ENCODE measurements at regions not wholly inside any gene's neighbourhood (a gene's known extent, or its start where the extent isn't known, plus 50 kb on each side); places are given as distances from the start of the nearest gene placed in this dataset.

DNA sequence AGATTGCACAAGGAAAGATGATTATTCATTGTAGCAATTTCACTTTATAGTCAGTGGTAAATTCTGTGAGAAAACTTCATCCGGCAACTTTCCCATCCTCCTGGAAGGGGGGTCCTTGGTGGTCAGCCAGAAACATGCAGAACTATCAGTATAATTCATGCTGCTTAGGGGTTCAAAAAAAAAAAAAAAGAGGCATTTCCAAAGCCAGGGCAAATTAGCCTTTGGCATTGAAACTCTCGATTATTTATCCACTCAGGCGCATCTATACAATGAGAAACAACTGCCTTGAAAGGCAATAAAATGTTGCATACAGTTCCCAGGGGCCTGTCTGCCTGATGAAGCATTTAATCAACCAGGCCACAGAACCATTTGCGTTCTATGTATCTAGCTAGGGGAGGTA is 263.3 kb downstream of the TMEM167A start:
- Histone ChIP-seq H3K9me2 (replicated peaks; ENCODE audit: low read depth, low read length) (no peaks in the 10 kb centered on the region), H3K79me2 (ENCODE audit: insufficient read depth, low read length) (no peaks in the 10 kb centered on the region), H3K9ac (ENCODE audit: low read depth, low read length, poor library complexity, severe bottlenecking) (no peak overlapping the region), H3K27me3 (ENCODE audit: insufficient read depth, low read length, poor library complexity, severe bottlenecking) (no peaks in the 10 kb centered on the region), H2AFZ (ENCODE audit: low read length) (no peak overlapping the region), H3F3A (ENCODE audit: low read depth) (no peaks in the 10 kb centered on the region), H3K4me2 (ENCODE audit: low read depth, low read length, poor library complexity, severe bottlenecking) (no peak overlapping the region), H4K20me1 (ENCODE audit: insufficient read depth, low read length, poor library complexity, severe bottlenecking) (no peaks in the 10 kb centered on the region), H3K4me1 (ENCODE audit: insufficient read depth, low read length, poor library complexity, severe bottlenecking) (no peaks in the 10 kb centered on the region), H3K36me3 (ENCODE audit: insufficient read depth, low read length) (no peaks in the 10 kb centered on the region), H3K9me3 (ENCODE audit: insufficient read depth, low read depth, low read length) (no peaks in the 10 kb centered on the region), H3K4me3 (ENCODE audit: low read length, poor library complexity, severe bottlenecking) (no peak overlapping the region)
- TF ChIP-seq, protein P1, sequence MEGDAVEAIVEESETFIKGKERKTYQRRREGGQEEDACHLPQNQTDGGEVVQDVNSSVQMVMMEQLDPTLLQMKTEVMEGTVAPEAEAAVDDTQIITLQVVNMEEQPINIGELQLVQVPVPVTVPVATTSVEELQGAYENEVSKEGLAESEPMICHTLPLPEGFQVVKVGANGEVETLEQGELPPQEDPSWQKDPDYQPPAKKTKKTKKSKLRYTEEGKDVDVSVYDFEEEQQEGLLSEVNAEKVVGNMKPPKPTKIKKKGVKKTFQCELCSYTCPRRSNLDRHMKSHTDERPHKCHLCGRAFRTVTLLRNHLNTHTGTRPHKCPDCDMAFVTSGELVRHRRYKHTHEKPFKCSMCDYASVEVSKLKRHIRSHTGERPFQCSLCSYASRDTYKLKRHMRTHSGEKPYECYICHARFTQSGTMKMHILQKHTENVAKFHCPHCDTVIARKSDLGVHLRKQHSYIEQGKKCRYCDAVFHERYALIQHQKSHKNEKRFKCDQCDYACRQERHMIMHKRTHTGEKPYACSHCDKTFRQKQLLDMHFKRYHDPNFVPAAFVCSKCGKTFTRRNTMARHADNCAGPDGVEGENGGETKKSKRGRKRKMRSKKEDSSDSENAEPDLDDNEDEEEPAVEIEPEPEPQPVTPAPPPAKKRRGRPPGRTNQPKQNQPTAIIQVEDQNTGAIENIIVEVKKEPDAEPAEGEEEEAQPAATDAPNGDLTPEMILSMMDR (conservative IDR thresholded peaks at IDR 0.05; ENCODE audit: low read length): no peak
- TF ChIP-seq EZH2phosphoT487 (IDR thresholded peaks at IDR 0.05; ENCODE audit: borderline replicate concordance): no peak

DNA sequence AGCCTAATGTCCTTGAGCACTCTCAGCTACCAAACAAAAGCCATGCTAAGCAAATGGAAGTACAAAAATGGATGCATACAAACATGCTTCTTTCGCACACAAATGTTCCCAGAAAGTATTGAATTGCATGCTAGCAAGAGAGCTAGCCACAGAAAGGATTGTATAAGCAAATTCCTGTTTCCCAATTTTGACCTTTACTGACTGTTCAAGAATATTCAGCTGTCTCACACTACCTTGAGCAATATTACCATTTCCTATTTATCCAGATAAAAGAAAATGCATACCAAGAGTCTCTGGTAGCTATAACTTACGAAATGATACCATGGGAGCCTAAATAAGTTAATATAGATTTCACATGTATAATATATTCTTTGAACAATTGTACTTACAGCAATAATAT is 264.6 kb downstream of the TMEM167A start:
- H3K4me3 ChIP-seq (ENCODE audit: low read length, poor library complexity, severe bottlenecking): no peak overlapping the region
- no peaks in the 10 kb centered on the region for H3F3A ChIP-seq (ENCODE audit: low read depth)
- H3K4me1 ChIP-seq (ENCODE audit: insufficient read depth, low read length, poor library complexity, severe bottlenecking): no peaks in the 10 kb centered on the region
- H3K4me2 ChIP-seq (ENCODE audit: low read depth, low read length, poor library complexity, severe bottlenecking): no peak overlapping the region
- no peak overlapping the region for H3K9ac ChIP-seq (ENCODE audit: low read depth, low read length, poor library complexity, severe bottlenecking)
- no peaks in the 10 kb centered on the region for H3K79me2 ChIP-seq (ENCODE audit: insufficient read depth, low read length)
- no peaks in the 10 kb centered on the region for H3K36me3 ChIP-seq (ENCODE audit: insufficient read depth, low read length)
- TF ChIP-seq EZH2phosphoT487 (IDR thresholded peaks at IDR 0.05; ENCODE audit: borderline replicate concordance): no peak
- TF ChIP-seq, protein P1 (conservative IDR thresholded peaks at IDR 0.05; ENCODE audit: low read length): no peak
- H4K20me1 ChIP-seq (ENCODE audit: insufficient read depth, low read length, poor library complexity, severe bottlenecking): no peaks in the 10 kb centered on the region
- H3K27me3 ChIP-seq (ENCODE audit: insufficient read depth, low read length, poor library complexity, severe bottlenecking): no peaks in the 10 kb centered on the region
- H3K9me3 ChIP-seq (ENCODE audit: insufficient read depth, low read depth, low read length): no peaks in the 10 kb centered on the region
- H2AFZ ChIP-seq (ENCODE audit: low read length): no peak overlapping the region
- H3K9me2 ChIP-seq (replicated peaks; ENCODE audit: low read depth, low read length): no peaks in the 10 kb centered on the region

GRCh38 chr5:82811490-82811889 is 265.7 kb downstream of the TMEM167A start:
- no peaks in the 10 kb centered on the region for H3F3A ChIP-seq (ENCODE audit: low read depth)
- no peak overlapping the region for H2AFZ ChIP-seq (ENCODE audit: low read length)
- no peaks in the 10 kb centered on the region for H3K27me3 ChIP-seq (ENCODE audit: insufficient read depth, low read length, poor library complexity, severe bottlenecking)
- H3K9ac ChIP-seq (ENCODE audit: low read depth, low read length, poor library complexity, severe bottlenecking): no peak overlapping the region
- no peaks in the 10 kb centered on the region for H3K9me3 ChIP-seq (ENCODE audit: insufficient read depth, low read depth, low read length)
- H3K79me2 ChIP-seq (ENCODE audit: insufficient read depth, low read length): no peaks in the 10 kb centered on the region
- TF ChIP-seq, protein P1 (conservative IDR thresholded peaks at IDR 0.05; ENCODE audit: low read length): no peak
- no peak for TF ChIP-seq EZH2phosphoT487 (IDR thresholded peaks at IDR 0.05; ENCODE audit: borderline replicate concordance)
- H3K36me3 ChIP-seq (ENCODE audit: insufficient read depth, low read length): no peaks in the 10 kb centered on the region
- H3K4me2 ChIP-seq (ENCODE audit: low read depth, low read length, poor library complexity, severe bottlenecking): no peak overlapping the region
- no peaks in the 10 kb centered on the region for H3K9me2 ChIP-seq (replicated peaks; ENCODE audit: low read depth, low read length)
- no peaks in the 10 kb centered on the region for H4K20me1 ChIP-seq (ENCODE audit: insufficient read depth, low read length, poor library complexity, severe bottlenecking)
- H3K4me3 ChIP-seq (ENCODE audit: low read length, poor library complexity, severe bottlenecking): no peak overlapping the region
- no peaks in the 10 kb centered on the region for H3K4me1 ChIP-seq (ENCODE audit: insufficient read depth, low read length, poor library complexity, severe bottlenecking)

Measured in Loucy (cell line).